Activated CD4-positive, alpha-beta memory T cell treated with anti-CD3 and anti-CD28 coated beads, Interleukin-2, amount 10 ng/mL, durations not matched to agents 7 days and 5 days (primary cell): ENCODE measurements at regions not wholly inside any gene's neighbourhood (a gene's known extent, or its start where the extent isn't known, plus 50 kb on each side); places are given as distances from the start of the nearest gene placed in this dataset.
"Not testable (repeated sequence)": the region's sequence is repeated elsewhere in the genome, so short reads cannot be mapped to it uniquely, and the experiment has no call there.

ENCODE experiments used
- CTCF ChIA-PET: fragments of 350-600 bp; sonication (Branson Sonifier 250); formaldehyde crosslinking; loops from one replicate; lab custom pipeline; 2021; ENCODE audit warnings: antibody characterized with exemption, inconsistent platforms; lab: Charles Lee
- POLR2A ChIA-PET: fragments of 350-600 bp; sonication (Branson Sonifier 250); formaldehyde crosslinking; loops from one replicate; lab custom pipeline; 2021; ENCODE audit warnings: antibody characterized with exemption; lab: Charles Lee
- DNase-seq: peaks from one replicate; pipeline ENCODE4 v3.0.0-alpha.2; 2020
- H3K27ac Mint-ChIP-seq: one replicate; pipeline ENCODE4 v1.8.0; 2021; ENCODE audit warnings: mild to moderate bottlenecking, mixed read lengths
- H3K27me3 Mint-ChIP-seq: one replicate; pipeline ENCODE4 v1.8.0; 2021; ENCODE audit warnings: mixed read lengths
- H3K36me3 Mint-ChIP-seq: one replicate; pipeline ENCODE4 v1.8.0; 2021; ENCODE audit warnings: low read depth, mixed read lengths
- H3K4me1 Mint-ChIP-seq: one replicate; pipeline ENCODE4 v1.8.0; 2021; ENCODE audit warnings: mixed read lengths
- H3K4me3 Mint-ChIP-seq: one replicate; pipeline ENCODE4 v1.8.0; 2021; ENCODE audit warnings: mild to moderate bottlenecking, mixed read lengths
- H3K9me3 Mint-ChIP-seq: one replicate; pipeline ENCODE4 v1.8.0; 2021; ENCODE audit warnings: mixed read lengths

- CTCF ChIA-PET, result no interaction called here
Observed at GRCh38 chr6:870096-870495, 177.2 kb upstream of the EXOC2 start.

DNA sequence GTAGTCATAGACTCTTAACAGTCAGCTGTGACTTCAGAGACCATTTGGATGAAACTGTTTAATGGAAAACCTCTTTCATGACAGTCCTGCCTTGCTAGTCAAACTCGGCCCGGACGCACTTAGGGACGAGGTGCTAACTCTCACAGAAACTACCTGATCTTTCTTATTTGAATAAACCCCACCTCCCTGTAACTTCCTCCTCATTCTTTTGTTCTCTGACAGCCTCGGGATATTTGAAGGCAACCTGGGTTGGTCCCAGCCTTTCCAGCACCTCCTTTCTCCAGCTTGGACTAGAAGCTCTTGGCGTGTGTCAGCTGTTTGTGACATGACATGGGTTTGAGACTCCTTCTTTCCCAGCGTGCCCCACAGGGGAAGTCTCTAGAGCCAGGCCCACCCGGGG, 175.3 kb upstream of the EXOC2 start:
- CTCF ChIA-PET, result no interaction called here
- H3K9me3 Mint-ChIP-seq, result no peaks in the 10 kb centered on the region
- H3K27ac Mint-ChIP-seq, result no peak overlapping the region
- H3K4me3 Mint-ChIP-seq, result no peak overlapping the region
- no peak for DNase-seq
- POLR2A ChIA-PET, result no interaction called here
- H3K36me3 Mint-ChIP-seq, result no peaks in the 10 kb centered on the region
- H3K4me1 Mint-ChIP-seq, result no peaks in the 10 kb centered on the region
- peaks cover 17% of the 10 kb centered on the region for H3K27me3 Mint-ChIP-seq

More at GRCh38 chr6:870096-870495, 177.2 kb upstream of the EXOC2 start:
- DNase-seq, result no peak
- H3K36me3 Mint-ChIP-seq, result no peaks in the 10 kb centered on the region
- H3K9me3 Mint-ChIP-seq, result no peaks in the 10 kb centered on the region
- H3K27me3 Mint-ChIP-seq, result peaks cover 21% of the 10 kb centered on the region
- no peaks in the 10 kb centered on the region for H3K4me1 Mint-ChIP-seq
- H3K27ac Mint-ChIP-seq, result no peak overlapping the region
- no peak overlapping the region for H3K4me3 Mint-ChIP-seq
- POLR2A ChIA-PET, result no interaction called here

DNA sequence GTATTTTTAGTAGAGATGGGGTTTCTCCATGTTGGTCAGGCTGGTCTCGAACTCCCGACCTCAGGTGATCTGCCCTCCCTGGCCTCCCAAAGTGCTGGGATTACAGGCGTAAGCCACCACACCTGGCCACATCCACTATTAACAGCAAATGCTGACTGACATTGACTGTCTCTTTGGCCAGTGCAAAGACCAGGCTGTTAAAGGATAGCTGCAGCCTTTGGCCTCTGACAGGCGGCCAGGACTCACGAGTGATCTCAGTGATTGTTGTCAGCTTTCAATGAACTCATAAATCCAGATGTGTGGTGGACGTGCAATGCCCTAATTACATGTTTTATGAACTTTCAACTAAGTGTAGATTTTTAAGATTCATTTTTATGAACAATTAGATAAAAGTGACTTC, 174.4 kb upstream of the EXOC2 start:
- Mint-ChIP-seq H3K4me3 (no peak overlapping the region), H3K27ac (no peak overlapping the region), H3K36me3 (no peaks in the 10 kb centered on the region), H3K4me1 (no peaks in the 10 kb centered on the region), H3K9me3 (no peaks in the 10 kb centered on the region), H3K27me3 (peaks cover 13% of the 10 kb centered on the region)
- DNase-seq, result no peak
- CTCF ChIA-PET, result no interaction called here
- POLR2A ChIA-PET, result no interaction called here

DNA sequence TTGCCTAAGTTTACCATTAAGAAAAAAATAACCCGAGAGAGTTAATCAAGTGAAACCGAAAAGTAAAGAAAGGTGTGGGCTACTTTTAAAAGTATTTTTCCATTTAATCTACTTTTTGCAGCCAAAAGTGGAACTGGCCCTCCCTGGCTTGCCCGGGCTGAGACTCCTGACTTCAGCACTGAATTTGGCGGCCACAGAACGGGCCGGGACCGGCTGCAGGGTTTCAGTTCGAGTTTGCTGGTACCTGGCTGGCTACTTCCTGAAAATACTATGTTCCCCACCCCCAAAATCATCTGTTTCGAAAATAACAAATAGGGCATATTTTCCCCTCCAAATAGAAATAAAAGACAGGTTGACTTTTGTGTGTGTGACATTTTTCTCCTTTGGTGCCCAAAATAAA, 173.4 kb upstream of the EXOC2 start:
- POLR2A ChIA-PET, result no interaction called here
- Mint-ChIP-seq H3K27me3 (peaks cover 14% of the 10 kb centered on the region), H3K36me3 (no peaks in the 10 kb centered on the region), H3K9me3 (no peaks in the 10 kb centered on the region), H3K4me1 (no peaks in the 10 kb centered on the region), H3K4me3 (no peak overlapping the region), H3K27ac (no peak overlapping the region)
- CTCF ChIA-PET, result no interaction called here
- no peak for DNase-seq

- Mint-ChIP-seq H3K9me3 (no peaks in the 10 kb centered on the region), H3K4me3 (no peak overlapping the region), H3K4me1 (no peaks in the 10 kb centered on the region), H3K36me3 (no peaks in the 10 kb centered on the region), H3K27ac (no peak overlapping the region), H3K27me3 (peaks cover 14% of the 10 kb centered on the region)
- ChIA-PET POLR2A (no interaction called here), CTCF (no interaction called here)
- DNase-seq, result no peak
Observed at GRCh38 chr6:865846-866245, 172.9 kb upstream of the EXOC2 start.

DNA sequence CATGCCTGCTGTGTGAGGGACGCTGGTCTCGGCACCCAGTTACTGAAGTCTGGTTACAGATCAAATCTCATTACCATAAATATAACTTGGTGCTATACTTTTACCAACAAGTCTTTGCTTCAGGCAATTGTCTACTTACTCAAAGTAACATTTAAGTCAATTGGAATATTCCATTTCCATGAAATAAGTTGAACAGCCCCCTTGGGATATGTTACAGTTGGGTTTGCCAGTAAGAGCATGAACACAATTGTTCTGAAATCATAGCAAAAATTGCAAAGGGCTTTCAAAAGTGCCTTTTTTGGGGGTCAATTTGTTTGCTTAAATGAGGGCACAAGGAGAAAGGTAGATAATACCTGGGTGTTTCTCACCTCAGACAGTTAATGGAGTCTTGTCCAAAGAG, 170.9 kb upstream of the EXOC2 start:
- Mint-ChIP-seq H3K27ac (no peak overlapping the region), H3K4me3 (no peak overlapping the region), H3K4me1 (no peaks in the 10 kb centered on the region), H3K9me3 (no peaks in the 10 kb centered on the region), H3K27me3 (peaks cover 9% of the 10 kb centered on the region), H3K36me3 (no peaks in the 10 kb centered on the region)
- POLR2A ChIA-PET, result no interaction called here
- CTCF ChIA-PET, result no interaction called here
- DNase-seq, result no peak

GRCh38 chr6:863127-863526, 170.2 kb upstream of the EXOC2 start:
- H3K27me3 Mint-ChIP-seq, result peaks cover 12% of the 10 kb centered on the region
- H3K4me1 Mint-ChIP-seq, POLR2A ChIA-PET, DNase-seq, CTCF ChIA-PET, H3K9me3 Mint-ChIP-seq, H3K36me3 Mint-ChIP-seq, H3K27ac Mint-ChIP-seq, H3K4me3 Mint-ChIP-seq: not testable (repeated sequence)

DNA sequence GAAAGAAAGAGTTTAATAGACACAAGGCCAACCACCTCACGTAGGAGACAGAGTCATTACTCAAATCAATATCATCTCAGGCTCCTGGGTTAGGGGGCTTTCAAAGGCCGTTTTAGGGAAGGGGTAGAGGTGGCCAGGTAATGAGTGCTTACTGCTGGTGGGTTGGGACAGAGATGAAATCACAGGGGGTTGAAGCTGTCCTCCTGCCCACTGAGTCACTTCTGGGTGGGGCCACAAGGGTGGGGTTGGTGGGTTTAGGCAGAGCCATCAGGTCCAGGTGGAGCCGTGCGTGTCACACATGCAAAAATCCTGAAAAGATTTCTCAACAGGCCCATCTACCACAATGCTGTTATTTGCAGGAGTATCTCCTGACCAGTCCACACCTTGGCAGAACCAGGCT, 167.0 kb upstream of the EXOC2 start:
- no peak for DNase-seq
- Mint-ChIP-seq H3K27ac (no peak overlapping the region), H3K4me1 (no peaks in the 10 kb centered on the region), H3K4me3 (no peak overlapping the region), H3K27me3 (peaks cover 6% of the 10 kb centered on the region), H3K36me3 (no peaks in the 10 kb centered on the region), H3K9me3 (no peaks in the 10 kb centered on the region)
- ChIA-PET POLR2A (no interaction called here), CTCF (no interaction called here)

GRCh38 chr6:854406-855118, 161.6 kb upstream of the EXOC2 start:
- Mint-ChIP-seq H3K4me1 (no peaks in the 10 kb centered on the region), H3K36me3 (no peaks in the 10 kb centered on the region), H3K4me3 (no peak overlapping the region), H3K27ac (no peak overlapping the region), H3K9me3 (no peaks in the 10 kb centered on the region), H3K27me3 (peaks cover 8% of the 10 kb centered on the region)
- POLR2A ChIA-PET, result no interaction called here
- DNase-seq, result no peak
- CTCF ChIA-PET, result no interaction called here

DNA sequence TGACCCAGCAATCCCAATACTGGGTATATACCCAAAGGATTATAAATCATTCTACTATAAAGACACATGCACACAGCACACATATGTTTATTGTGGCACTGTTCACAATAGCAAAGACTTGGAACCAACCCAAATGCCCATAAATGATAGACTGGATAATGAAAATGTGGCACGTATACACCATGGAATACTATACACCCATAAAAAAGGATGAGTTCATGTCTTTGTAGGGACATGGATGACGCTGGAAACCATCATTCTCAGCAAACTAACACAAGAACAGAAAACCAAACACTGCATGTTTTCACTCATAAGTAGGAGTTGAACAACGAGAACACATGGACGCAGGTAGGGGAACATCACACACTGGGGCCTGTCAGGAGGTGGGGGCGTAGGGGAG, 159.3 kb upstream of the EXOC2 start:
- H3K27ac Mint-ChIP-seq, H3K4me3 Mint-ChIP-seq, H3K36me3 Mint-ChIP-seq, H3K4me1 Mint-ChIP-seq, POLR2A ChIA-PET, H3K9me3 Mint-ChIP-seq, H3K27me3 Mint-ChIP-seq, CTCF ChIA-PET, DNase-seq: not testable (repeated sequence)

DNA sequence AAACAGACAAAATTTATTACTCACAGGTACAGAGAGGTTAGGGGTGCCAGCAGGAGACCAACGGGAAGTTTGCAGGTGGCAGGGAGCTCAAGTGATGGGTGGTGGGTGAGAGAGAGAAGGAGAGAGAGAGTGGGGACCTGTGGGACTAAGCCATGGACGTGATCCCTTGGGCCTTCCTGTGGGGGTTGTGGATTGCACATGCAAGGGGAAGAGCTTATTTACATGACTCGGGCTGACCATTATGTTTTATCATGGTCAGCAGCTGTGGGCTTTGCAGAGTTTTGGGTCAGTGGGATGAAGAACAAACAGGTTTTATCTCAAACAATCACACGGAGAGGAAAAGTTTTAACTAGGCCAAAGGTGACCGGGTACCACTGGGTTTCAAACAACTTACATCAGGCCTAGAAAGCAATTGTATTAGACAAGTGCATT, 156.2 kb upstream of the EXOC2 start:
- POLR2A ChIA-PET, result no interaction called here
- H3K36me3 Mint-ChIP-seq, result no peaks in the 10 kb centered on the region
- H3K27ac Mint-ChIP-seq, result no peak overlapping the region
- no peak overlapping the region for H3K4me3 Mint-ChIP-seq
- DNase-seq, result no peak
- H3K27me3 Mint-ChIP-seq, result peaks cover 6% of the 10 kb centered on the region
- no peaks in the 10 kb centered on the region for H3K4me1 Mint-ChIP-seq
- no peaks in the 10 kb centered on the region for H3K9me3 Mint-ChIP-seq
- CTCF ChIA-PET, result no interaction called here

DNA sequence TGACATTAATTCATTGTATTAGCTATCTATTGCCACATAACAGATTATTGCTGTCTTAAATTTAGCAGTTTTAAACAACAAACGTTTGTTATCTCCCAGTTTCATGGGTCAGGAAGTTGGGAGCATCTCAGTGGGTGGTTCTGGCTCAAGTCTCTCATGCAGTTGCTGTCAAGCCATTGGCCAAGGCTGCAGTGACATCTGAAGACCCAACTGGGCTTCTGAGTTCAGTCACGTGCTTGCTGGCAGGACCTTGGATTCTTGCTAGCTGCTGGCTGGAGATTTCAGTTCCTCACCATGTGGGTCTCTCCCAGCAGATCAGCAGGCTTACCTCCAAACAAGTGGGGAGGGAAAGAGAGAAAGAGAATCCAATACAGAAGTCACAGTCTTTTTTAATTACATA, 152.6 kb upstream of the EXOC2 start:
- H3K27me3 Mint-ChIP-seq, result peaks cover 6% of the 10 kb centered on the region
- H3K36me3 Mint-ChIP-seq, result no peaks in the 10 kb centered on the region
- H3K9me3 Mint-ChIP-seq, result no peaks in the 10 kb centered on the region
- ChIA-PET POLR2A (no interaction called here), CTCF (no interaction called here)
- no peak overlapping the region for H3K4me3 Mint-ChIP-seq
- no peak for DNase-seq
- no peak overlapping the region for H3K27ac Mint-ChIP-seq
- H3K4me1 Mint-ChIP-seq, result no peaks in the 10 kb centered on the region

DNA sequence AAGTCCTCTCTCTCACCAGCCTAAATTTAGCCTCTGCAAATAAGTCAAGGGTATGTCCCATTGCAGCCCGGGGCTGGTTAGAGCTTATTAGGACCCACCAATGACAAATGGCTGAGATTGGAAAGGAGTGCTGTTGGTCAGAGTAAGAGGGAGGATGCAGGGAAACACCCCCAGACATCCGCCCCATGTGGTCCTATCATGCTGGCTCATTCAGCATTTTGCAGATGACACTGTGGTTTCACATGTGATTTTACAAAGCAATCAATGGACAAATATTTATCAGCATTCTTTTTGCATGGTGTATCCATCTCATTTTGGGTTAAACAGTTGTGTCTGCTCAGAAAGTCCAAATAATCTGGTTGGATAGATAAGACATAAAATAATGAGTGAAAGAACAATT, 152.2 kb upstream of the EXOC2 start:
- CTCF ChIA-PET, result no interaction called here
- Mint-ChIP-seq H3K36me3 (no peaks in the 10 kb centered on the region), H3K4me1 (no peaks in the 10 kb centered on the region), H3K27ac (no peak overlapping the region), H3K4me3 (no peak overlapping the region), H3K9me3 (no peaks in the 10 kb centered on the region), H3K27me3 (peaks cover 6% of the 10 kb centered on the region)
- POLR2A ChIA-PET, result no interaction called here
- DNase-seq, result no peak

DNA sequence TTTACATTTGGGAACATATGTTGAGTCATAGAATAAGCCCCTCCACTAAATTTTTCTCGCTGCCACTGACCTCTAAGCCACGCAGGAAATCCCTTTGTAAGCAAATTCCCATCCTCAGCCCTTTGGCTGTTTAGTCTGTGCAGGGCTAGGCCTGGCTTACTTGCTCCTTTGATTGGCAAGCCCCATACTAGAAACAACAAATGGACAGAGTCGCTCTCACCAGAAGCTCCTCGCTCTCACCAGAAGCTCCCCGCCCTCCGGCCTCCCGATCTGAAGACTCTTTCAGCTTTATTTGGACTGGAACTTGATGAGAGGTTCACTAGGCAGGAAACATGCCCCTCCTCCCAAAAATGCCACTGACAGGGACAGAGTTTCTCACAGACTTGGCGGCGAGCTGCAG, 149.2 kb upstream of the EXOC2 start:
- Mint-ChIP-seq H3K27me3 (peaks cover 8% of the 10 kb centered on the region), H3K36me3 (no peaks in the 10 kb centered on the region), H3K4me3 (no peak overlapping the region), H3K27ac (no peak overlapping the region), H3K4me1 (no peaks in the 10 kb centered on the region), H3K9me3 (no peaks in the 10 kb centered on the region)
- ChIA-PET POLR2A (no interaction called here), CTCF (no interaction called here)
- no peak for DNase-seq
